Kidney capillary endothelial cell (primary cell): ENCODE measurements at regions not wholly inside any gene's neighbourhood (a gene's known extent, or its start where the extent isn't known, plus 50 kb on each side); places are given as distances from the start of the nearest gene placed in this dataset.
"Not testable (repeated sequence)": the region's sequence is repeated elsewhere in the genome, so short reads cannot be mapped to it uniquely, and the experiment has no call there.

Experiments used
- DNase-seq: peaks from one replicate; pipeline ENCODE4 v3.0.0-alpha.2; 2018; ENCODE audit warnings: low spot score

GRCh38 chr13:110811008-110811720 lies 97.7 kb downstream of the ING1 start:
- no peak for DNase-seq

- DNase-seq = no peak
Observed at GRCh38 chr13:110811771-110812120, 98.2 kb downstream of the ING1 start.

- DNase-seq = no peak
Observed at GRCh38 chr13:110812121-110812868, 98.8 kb downstream of the ING1 start.

- DNase-seq = no peak
Observed at GRCh38 chr13:110812869-110813645, 99.6 kb downstream of the ING1 start.

- no peak for DNase-seq
Observed at GRCh38 chr13:110813646-110814624, 100.4 kb downstream of the ING1 start.

- no peak for DNase-seq
Observed at GRCh38 chr13:110815471-110816204, 99.2 kb downstream of the ANKRD10 start.

- no peak for DNase-seq
Observed at GRCh38 chr13:110816500-110816899, 98.4 kb downstream of the ANKRD10 start.

GRCh38 chr13:110817143-110817542 lies 97.7 kb downstream of the ANKRD10 start:
- no peak for DNase-seq

GRCh38 chr13:110818747-110819146 lies 96.1 kb downstream of the ANKRD10 start:
- no peak for DNase-seq

GRCh38 chr13:110819203-110820014 lies 95.5 kb downstream of the ANKRD10 start:
- DNase-seq = peak; percentile 79

- DNase-seq = no peak
Observed at GRCh38 chr13:110820322-110820721, 94.5 kb downstream of the ANKRD10 start.

GRCh38 chr13:110821837-110822668 lies 92.8 kb downstream of the ANKRD10 start:
- not testable (repeated sequence) for DNase-seq

GRCh38 chr13:110822669-110822945 lies 92.3 kb downstream of the ANKRD10 start:
- no peak for DNase-seq

GRCh38 chr13:110824702-110825300 lies 90.1 kb downstream of the ANKRD10 start:
- DNase-seq = no peak

GRCh38 chr13:110825516-110825915 lies 89.4 kb downstream of the ANKRD10 start:
- DNase-seq = no peak

GRCh38 chr13:110826101-110826500 lies 88.8 kb downstream of the ANKRD10 start:
- no peak for DNase-seq

- DNase-seq = no peak
Observed at GRCh38 chr13:110826861-110827672, 87.8 kb downstream of the ANKRD10 start.
